Stimulated activated naive B cell treated with anti-CD40 and anti-IgM and Interleukin-4, amounts not matched to agents 10 μg/mL and 1 μg/mL and 100 μg/mL, for 72 hours (primary cell): ENCODE measurements at regions not wholly inside any gene's neighbourhood (a gene's known extent, or its start where the extent isn't known, plus 50 kb on each side); places are given as distances from the start of the nearest gene placed in this dataset.

Experiments used
- ATAC-seq, 2 donors: fragments of 150-1000 bp; cut with Tn5 transposase; replicated peaks; 2 replicates each; pipeline ENCODE4 v1.10.0; 2021; ENCODE audit warnings: moderate library complexity in 1 of 2
- DNase-seq: peaks from one replicate; pipeline ENCODE4 v3.0.0; 2021
- H3K27ac Mint-ChIP-seq: one replicate; pipeline ENCODE4 v1.8.0; 2022; ENCODE audit warnings: mild to moderate bottlenecking, mixed read lengths
- H3K27me3 Mint-ChIP-seq, 2 donors: one replicate each; pipeline ENCODE4 v1.8.0; 2022; ENCODE audit warnings: mixed read lengths in 2 of 2
- H3K36me3 Mint-ChIP-seq, 2 donors: one replicate each; pipeline ENCODE4 v1.8.0; 2022; ENCODE audit warnings: mixed read lengths in 2 of 2, mild to moderate bottlenecking in 1 of 2
- H3K4me1 Mint-ChIP-seq, 2 donors: one replicate each; pipeline ENCODE4 v1.8.0; 2022; ENCODE audit warnings: mixed read lengths in 2 of 2, mild to moderate bottlenecking in 1 of 2
- H3K4me3 Mint-ChIP-seq, 2 donors: one replicate each; pipeline ENCODE4 v1.8.0; 2022; ENCODE audit warnings: mild to moderate bottlenecking in 2 of 2, mixed read lengths in 2 of 2, moderate library complexity in 1 of 2
- H3K9me3 Mint-ChIP-seq, 2 donors: one replicate each; pipeline ENCODE4 v1.8.0; 2022; ENCODE audit warnings: mixed read lengths in 2 of 2, mild to moderate bottlenecking in 1 of 2

- H3K9me3 Mint-ChIP-seq: no peaks in the 10 kb centered on the region
- no peaks in the 10 kb centered on the region for H3K36me3 Mint-ChIP-seq
- ATAC-seq (no peak), DNase-seq (no peak)
- peaks cover 0 to 5% of the 10 kb centered on the region in 2 donors for H3K27me3 Mint-ChIP-seq
- H3K4me3 Mint-ChIP-seq: no peak overlapping the region
- H3K4me1 Mint-ChIP-seq: peaks cover 2 to 4% of the 10 kb centered on the region in 2 donors
- H3K27ac Mint-ChIP-seq: no peak overlapping the region
Measured at GRCh38 chr18:44393406-44393805, 287.3 kb upstream of the SETBP1 start.

GRCh38 chr18:44396550-44396949, 284.1 kb upstream of the SETBP1 start:
- Mint-ChIP-seq H3K27me3 (peaks cover 5 to 8% of the 10 kb centered on the region in 2 donors), H3K27ac (no peak overlapping the region), H3K36me3 (no peaks in the 10 kb centered on the region), H3K4me3 (no peak overlapping the region), H3K9me3 (no peaks in the 10 kb centered on the region), H3K4me1 (no peaks in the 10 kb centered on the region)
- ATAC-seq (no peak), DNase-seq (no peak)

GRCh38 chr18:44409071-44409470, 271.6 kb upstream of the SETBP1 start:
- no peaks in the 10 kb centered on the region for H3K4me1 Mint-ChIP-seq
- H3K27ac Mint-ChIP-seq: no peak overlapping the region
- DNase-seq (no peak), ATAC-seq (no peak)
- peaks cover 7 to 17% of the 10 kb centered on the region in 2 donors for H3K27me3 Mint-ChIP-seq
- H3K9me3 Mint-ChIP-seq: peaks cover 2 to 3% of the 10 kb centered on the region in 2 donors
- H3K36me3 Mint-ChIP-seq: no peaks in the 10 kb centered on the region
- H3K4me3 Mint-ChIP-seq: no peak overlapping the region

- Mint-ChIP-seq H3K4me3 (no peak overlapping the region), H3K4me1 (no peaks in the 10 kb centered on the region), H3K27me3 (peaks cover 7 to 20% of the 10 kb centered on the region in 2 donors), H3K36me3 (no peaks in the 10 kb centered on the region), H3K27ac (no peak overlapping the region), H3K9me3 (peaks cover 2 to 3% of the 10 kb centered on the region in 2 donors)
- DNase-seq (no peak), ATAC-seq (no peak)
Measured at GRCh38 chr18:44409515-44409914, 271.2 kb upstream of the SETBP1 start.

GRCh38 chr18:44410740-44411139, 269.9 kb upstream of the SETBP1 start:
- H3K27me3 Mint-ChIP-seq: peaks cover 7 to 20% of the 10 kb centered on the region in 2 donors
- no peaks in the 10 kb centered on the region for H3K4me1 Mint-ChIP-seq
- H3K36me3 Mint-ChIP-seq: no peaks in the 10 kb centered on the region
- DNase-seq (no peak), ATAC-seq (no peak)
- peaks cover 2 to 3% of the 10 kb centered on the region in 2 donors for H3K9me3 Mint-ChIP-seq
- no peak overlapping the region for H3K4me3 Mint-ChIP-seq
- no peak overlapping the region for H3K27ac Mint-ChIP-seq

- H3K4me3 Mint-ChIP-seq: no peak overlapping the region
- no peaks in the 10 kb centered on the region for H3K4me1 Mint-ChIP-seq
- H3K27ac Mint-ChIP-seq: no peak overlapping the region
- peaks cover 7 to 20% of the 10 kb centered on the region in 2 donors for H3K27me3 Mint-ChIP-seq
- H3K9me3 Mint-ChIP-seq: no peaks in the 10 kb centered on the region
- no peaks in the 10 kb centered on the region for H3K36me3 Mint-ChIP-seq
- ATAC-seq (no peak), DNase-seq (no peak)
Measured at GRCh38 chr18:44411262-44411905, 269.3 kb upstream of the SETBP1 start.

- Mint-ChIP-seq H3K27ac (no peak overlapping the region), H3K36me3 (no peaks in the 10 kb centered on the region), H3K4me3 (no peak overlapping the region), H3K4me1 (no peaks in the 10 kb centered on the region), H3K27me3 (peaks cover 7 to 20% of the 10 kb centered on the region in 2 donors), H3K9me3 (no peaks in the 10 kb centered on the region)
- no peak for DNase-seq
- no peak for ATAC-seq
Measured at GRCh38 chr18:44411976-44412375, 268.7 kb upstream of the SETBP1 start.

GRCh38 chr18:44423814-44424644, 256.7 kb upstream of the SETBP1 start:
- Mint-ChIP-seq H3K36me3 (peaks cover 2 to 9% of the 10 kb centered on the region in 2 donors), H3K27me3 (peaks cover 3 to 14% of the 10 kb centered on the region in 2 donors), H3K4me3 (no peak overlapping the region), H3K9me3 (peaks cover 10 to 11% of the 10 kb centered on the region in 2 donors), H3K27ac (no peak overlapping the region), H3K4me1 (no peaks in the 10 kb centered on the region)
- no peak for DNase-seq
- ATAC-seq: no peak

- no peak for DNase-seq
- Mint-ChIP-seq H3K4me3 (no peak overlapping the region), H3K27ac (no peak overlapping the region), H3K27me3 (peaks cover 0 to 9% of the 10 kb centered on the region in 2 donors), H3K9me3 (peaks cover 6 to 7% of the 10 kb centered on the region in 2 donors), H3K4me1 (no peaks in the 10 kb centered on the region), H3K36me3 (peaks cover 0 to 6% of the 10 kb centered on the region in 2 donors)
- ATAC-seq: no peak
Measured at GRCh38 chr18:44424645-44425035, 256.0 kb upstream of the SETBP1 start.

- Mint-ChIP-seq H3K36me3 (peaks cover 0 to 4% of the 10 kb centered on the region in 2 donors), H3K27ac (no peak overlapping the region), H3K4me3 (no peak overlapping the region), H3K4me1 (no peaks in the 10 kb centered on the region), H3K27me3 (peaks cover 0 to 6% of the 10 kb centered on the region in 2 donors), H3K9me3 (peaks cover 5 to 6% of the 10 kb centered on the region in 2 donors)
- DNase-seq (no peak), ATAC-seq (no peak)
Measured at GRCh38 chr18:44425161-44425560, 255.5 kb upstream of the SETBP1 start.

- Mint-ChIP-seq H3K36me3 (peaks cover 2 to 3% of the 10 kb centered on the region in 2 donors), H3K4me3 (no peak overlapping the region), H3K27me3 (peaks cover 22% of the 10 kb centered on the region in 2 donors), H3K9me3 (peaks cover 0 to 5% of the 10 kb centered on the region in 2 donors), H3K4me1 (no peaks in the 10 kb centered on the region), H3K27ac (no peak overlapping the region)
- ATAC-seq: no peak
- DNase-seq: no peak
Measured at GRCh38 chr18:44437603-44438002, 243.1 kb upstream of the SETBP1 start.

GRCh38 chr18:44450226-44450625, 230.5 kb upstream of the SETBP1 start:
- Mint-ChIP-seq H3K4me1 (no peaks in the 10 kb centered on the region), H3K9me3 (peaks cover 0 to 5% of the 10 kb centered on the region in 2 donors)

GRCh38 chr18:44452346-44452745, 228.3 kb upstream of the SETBP1 start:
- no peaks in the 10 kb centered on the region for H3K9me3 Mint-ChIP-seq
- H3K36me3 Mint-ChIP-seq: peaks cover 0 to 1% of the 10 kb centered on the region in 2 donors
- no peak overlapping the region for H3K4me3 Mint-ChIP-seq
- no peak for ATAC-seq
- DNase-seq: no peak
- H3K27me3 Mint-ChIP-seq: peaks cover 0 to 6% of the 10 kb centered on the region in 2 donors
- no peak overlapping the region for H3K27ac Mint-ChIP-seq
- no peaks in the 10 kb centered on the region for H3K4me1 Mint-ChIP-seq

More at GRCh38 chr18:44450226-44450625, 230.5 kb upstream of the SETBP1 start:
- DNase-seq (no peak), ATAC-seq (no peak)
- Mint-ChIP-seq H3K4me3 (no peak overlapping the region), H3K27ac (no peak overlapping the region), H3K36me3 (no peaks in the 10 kb centered on the region), H3K27me3 (no peaks in the 10 kb centered on the region)

- H3K36me3 Mint-ChIP-seq: peaks cover 0 to 1% of the 10 kb centered on the region in 2 donors
- no peaks in the 10 kb centered on the region for H3K9me3 Mint-ChIP-seq
- DNase-seq: no peak
- H3K27me3 Mint-ChIP-seq: peaks cover 0 to 6% of the 10 kb centered on the region in 2 donors
- no peak for ATAC-seq
- no peak overlapping the region for H3K4me3 Mint-ChIP-seq
- H3K4me1 Mint-ChIP-seq: peaks cover 1 to 2% of the 10 kb centered on the region in 2 donors
- H3K27ac Mint-ChIP-seq: no peak overlapping the region
Measured at GRCh38 chr18:44453505-44453904, 227.2 kb upstream of the SETBP1 start.

GRCh38 chr18:44458777-44459176, 221.9 kb upstream of the SETBP1 start:
- H3K9me3 Mint-ChIP-seq: no peaks in the 10 kb centered on the region
- peaks cover 7 to 10% of the 10 kb centered on the region in 2 donors for H3K4me1 Mint-ChIP-seq
- H3K4me3 Mint-ChIP-seq: no peak overlapping the region
- no peak overlapping the region for H3K27ac Mint-ChIP-seq
- ATAC-seq (peak; percentile 66 to 96), DNase-seq (no peak)
- H3K27me3 Mint-ChIP-seq: peaks cover 5 to 13% of the 10 kb centered on the region in 2 donors
- peaks cover 0 to 1% of the 10 kb centered on the region in 2 donors for H3K36me3 Mint-ChIP-seq
